ENCODE measurements at regions not wholly inside any gene's neighbourhood (a gene's known extent, or its start where the extent isn't known, plus 50 kb on each side); places are given as distances from the start of the nearest gene placed in this dataset.

GRCh38 chr2:104936527-104936926 lies 82.6 kb downstream of the POU3F3 start:
- TF ChIP-seq EZH2phosphoT487 (conservative IDR thresholded peaks at IDR 0.05; ENCODE audit: low read length) (no peak), CTCF (IDR thresholded peaks at IDR 0.05; ENCODE audit: insufficient read depth, low read length, poor library complexity, severe bottlenecking) (no peak)

GRCh38 chr2:104938231-104938941 lies 84.5 kb downstream of the POU3F3 start:
- Histone ChIP-seq H3F3A (ENCODE audit: insufficient read depth) (no peaks in the 10 kb centered on the region), H3K36me3 (ENCODE audit: low read length) (no peaks in the 10 kb centered on the region), H3K9ac (ENCODE audit: low read length) (no peak overlapping the region), H4K20me1 (ENCODE audit: low read depth, low read length) (no peaks in the 10 kb centered on the region), H3K27me3 (ENCODE audit: low read length) (no peaks in the 10 kb centered on the region), H3K4me2 (ENCODE audit: low read depth, low read length, poor library complexity, severe bottlenecking) (no peak overlapping the region), H3K27ac (ENCODE audit: low read depth, low read length) (no peak overlapping the region), H3K9me3 (ENCODE audit: insufficient read depth, low read length) (no peaks in the 10 kb centered on the region), H3K4me3 (ENCODE audit: insufficient read depth, low read length, poor library complexity, severe bottlenecking) (no peak overlapping the region), H2AFZ (ENCODE audit: low read depth, low read length, severe bottlenecking) (no peak overlapping the region), H3K79me2 (ENCODE audit: insufficient read depth, low read length) (no peaks in the 10 kb centered on the region), H3K9me2 (replicated peaks; ENCODE audit: insufficient read depth, low read length) (no peaks in the 10 kb centered on the region)
- no peak for TF ChIP-seq EZH2phosphoT487 (conservative IDR thresholded peaks at IDR 0.05; ENCODE audit: low read length)
- TF ChIP-seq CTCF (IDR thresholded peaks at IDR 0.05; ENCODE audit: insufficient read depth, low read length, poor library complexity, severe bottlenecking) = no peak

More at GRCh38 chr2:104936527-104936926, 82.6 kb downstream of the POU3F3 start:
- Histone ChIP-seq H3K9me3 (ENCODE audit: insufficient read depth, low read length) (no peaks in the 10 kb centered on the region), H3K9ac (ENCODE audit: low read length) (no peak overlapping the region), H3F3A (ENCODE audit: insufficient read depth) (no peaks in the 10 kb centered on the region), H4K20me1 (ENCODE audit: low read depth, low read length) (no peaks in the 10 kb centered on the region), H3K36me3 (ENCODE audit: low read length) (no peaks in the 10 kb centered on the region), H3K4me2 (ENCODE audit: low read depth, low read length, poor library complexity, severe bottlenecking) (no peak overlapping the region), H3K79me2 (ENCODE audit: insufficient read depth, low read length) (no peaks in the 10 kb centered on the region), H2AFZ (ENCODE audit: low read depth, low read length, severe bottlenecking) (no peak overlapping the region), H3K4me3 (ENCODE audit: insufficient read depth, low read length, poor library complexity, severe bottlenecking) (no peak overlapping the region), H3K27me3 (ENCODE audit: low read length) (no peaks in the 10 kb centered on the region), H3K9me2 (replicated peaks; ENCODE audit: insufficient read depth, low read length) (no peaks in the 10 kb centered on the region), H3K27ac (ENCODE audit: low read depth, low read length) (no peak overlapping the region)

GRCh38 chr2:104939570-104940217 lies 85.8 kb downstream of the POU3F3 start:
- no peaks in the 10 kb centered on the region for H3K79me2 ChIP-seq (ENCODE audit: insufficient read depth, low read length)
- no peak overlapping the region for H3K4me3 ChIP-seq (ENCODE audit: insufficient read depth, low read length, poor library complexity, severe bottlenecking)
- no peaks in the 10 kb centered on the region for H3K27me3 ChIP-seq (ENCODE audit: low read length)
- H3K36me3 ChIP-seq (ENCODE audit: low read length) = no peaks in the 10 kb centered on the region
- no peak overlapping the region for H2AFZ ChIP-seq (ENCODE audit: low read depth, low read length, severe bottlenecking)
- no peak overlapping the region for H3K4me2 ChIP-seq (ENCODE audit: low read depth, low read length, poor library complexity, severe bottlenecking)
- no peak overlapping the region for H3K27ac ChIP-seq (ENCODE audit: low read depth, low read length)
- H3K9me3 ChIP-seq (ENCODE audit: insufficient read depth, low read length) = no peaks in the 10 kb centered on the region
- H3K9ac ChIP-seq (ENCODE audit: low read length) = no peak overlapping the region
- no peak for TF ChIP-seq EZH2phosphoT487 (conservative IDR thresholded peaks at IDR 0.05; ENCODE audit: low read length)
- TF ChIP-seq CTCF (IDR thresholded peaks at IDR 0.05; ENCODE audit: insufficient read depth, low read length, poor library complexity, severe bottlenecking) = no peak
- H4K20me1 ChIP-seq (ENCODE audit: low read depth, low read length) = no peaks in the 10 kb centered on the region
- H3F3A ChIP-seq (ENCODE audit: insufficient read depth) = no peaks in the 10 kb centered on the region
- H3K9me2 ChIP-seq (replicated peaks; ENCODE audit: insufficient read depth, low read length) = no peaks in the 10 kb centered on the region

Data from SU-DHL-6 (cell line).